ENCODE measurements at regions not wholly inside any gene's neighbourhood (a gene's known extent, or its start where the extent isn't known, plus 50 kb on each side); places are given as distances from the start of the nearest gene placed in this dataset.

DNA sequence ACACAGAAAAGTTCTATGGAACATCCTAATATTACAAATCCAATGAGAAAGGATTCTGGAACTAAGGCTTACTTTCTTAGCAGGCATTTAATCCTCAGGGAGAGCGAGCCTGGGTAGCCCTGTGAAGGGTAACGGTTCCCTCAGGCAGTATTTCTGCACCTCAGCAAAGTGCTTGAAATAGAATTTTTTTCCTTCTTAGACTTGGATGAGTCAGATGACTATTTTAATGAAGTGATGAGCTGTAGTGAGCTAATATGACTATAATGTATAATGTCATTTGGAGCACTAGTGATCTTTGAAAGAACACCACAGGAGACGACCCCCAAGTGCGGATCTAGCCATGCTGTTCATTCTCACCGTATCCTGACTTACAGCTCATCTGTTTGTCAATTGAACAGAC is 493.0 kb upstream of the FAM241A start:
- no peak overlapping the region for H3K4me3 Mint-ChIP-seq (ENCODE audit: unreplicated experiment)
- no peaks in the 10 kb centered on the region for H3K36me3 Mint-ChIP-seq (ENCODE audit: low read depth)
- TF ChIP-seq, protein P1, sequence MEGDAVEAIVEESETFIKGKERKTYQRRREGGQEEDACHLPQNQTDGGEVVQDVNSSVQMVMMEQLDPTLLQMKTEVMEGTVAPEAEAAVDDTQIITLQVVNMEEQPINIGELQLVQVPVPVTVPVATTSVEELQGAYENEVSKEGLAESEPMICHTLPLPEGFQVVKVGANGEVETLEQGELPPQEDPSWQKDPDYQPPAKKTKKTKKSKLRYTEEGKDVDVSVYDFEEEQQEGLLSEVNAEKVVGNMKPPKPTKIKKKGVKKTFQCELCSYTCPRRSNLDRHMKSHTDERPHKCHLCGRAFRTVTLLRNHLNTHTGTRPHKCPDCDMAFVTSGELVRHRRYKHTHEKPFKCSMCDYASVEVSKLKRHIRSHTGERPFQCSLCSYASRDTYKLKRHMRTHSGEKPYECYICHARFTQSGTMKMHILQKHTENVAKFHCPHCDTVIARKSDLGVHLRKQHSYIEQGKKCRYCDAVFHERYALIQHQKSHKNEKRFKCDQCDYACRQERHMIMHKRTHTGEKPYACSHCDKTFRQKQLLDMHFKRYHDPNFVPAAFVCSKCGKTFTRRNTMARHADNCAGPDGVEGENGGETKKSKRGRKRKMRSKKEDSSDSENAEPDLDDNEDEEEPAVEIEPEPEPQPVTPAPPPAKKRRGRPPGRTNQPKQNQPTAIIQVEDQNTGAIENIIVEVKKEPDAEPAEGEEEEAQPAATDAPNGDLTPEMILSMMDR (IDR thresholded peaks at IDR 0.05), result no peak
- no peak overlapping the region for H3K27ac Mint-ChIP-seq (ENCODE audit: unreplicated experiment)
- H3K27me3 Mint-ChIP-seq (ENCODE audit: low read depth), result peaks cover 34% of the 10 kb centered on the region
- no peaks in the 10 kb centered on the region for H3K4me1 Mint-ChIP-seq (ENCODE audit: low read depth)
- no peak for DNase-seq (ENCODE audit: low spot score)
- H3K9me3 Mint-ChIP-seq (ENCODE audit: low read depth), result no peaks in the 10 kb centered on the region

- Mint-ChIP-seq H3K27ac (ENCODE audit: unreplicated experiment) (no peak overlapping the region), H3K27me3 (ENCODE audit: low read depth) (peaks cover 35% of the 10 kb centered on the region), H3K9me3 (ENCODE audit: low read depth) (no peaks in the 10 kb centered on the region), H3K4me3 (ENCODE audit: unreplicated experiment) (no peak overlapping the region), H3K4me1 (ENCODE audit: low read depth) (no peaks in the 10 kb centered on the region), H3K36me3 (ENCODE audit: low read depth) (no peaks in the 10 kb centered on the region)
- TF ChIP-seq, protein P1 (IDR thresholded peaks at IDR 0.05), result no peak
- no peak for DNase-seq (ENCODE audit: low spot score)
Measured at GRCh38 chr4:111652986-111653385, 492.3 kb upstream of the FAM241A start.

GRCh38 chr4:111662496-111662895 is 482.8 kb upstream of the FAM241A start:
- H3K4me3 Mint-ChIP-seq (ENCODE audit: unreplicated experiment), result no peak overlapping the region
- peaks cover 7% of the 10 kb centered on the region for H3K27me3 Mint-ChIP-seq (ENCODE audit: low read depth)
- no peak for DNase-seq (ENCODE audit: low spot score)
- H3K9me3 Mint-ChIP-seq (ENCODE audit: low read depth), result no peaks in the 10 kb centered on the region
- no peaks in the 10 kb centered on the region for H3K36me3 Mint-ChIP-seq (ENCODE audit: low read depth)
- H3K27ac Mint-ChIP-seq (ENCODE audit: unreplicated experiment), result no peak overlapping the region
- TF ChIP-seq, protein P1 (IDR thresholded peaks at IDR 0.05), result no peak
- H3K4me1 Mint-ChIP-seq (ENCODE audit: low read depth), result no peaks in the 10 kb centered on the region

- H3K27me3 Mint-ChIP-seq (ENCODE audit: low read depth), result peaks cover 9% of the 10 kb centered on the region
- TF ChIP-seq, protein P1 (IDR thresholded peaks at IDR 0.05), result no peak
- DNase-seq (ENCODE audit: low spot score), result no peak
- no peaks in the 10 kb centered on the region for H3K36me3 Mint-ChIP-seq (ENCODE audit: low read depth)
- no peaks in the 10 kb centered on the region for H3K4me1 Mint-ChIP-seq (ENCODE audit: low read depth)
- no peak overlapping the region for H3K4me3 Mint-ChIP-seq (ENCODE audit: unreplicated experiment)
- no peaks in the 10 kb centered on the region for H3K9me3 Mint-ChIP-seq (ENCODE audit: low read depth)
- H3K27ac Mint-ChIP-seq (ENCODE audit: unreplicated experiment), result no peak overlapping the region
Measured at GRCh38 chr4:111664308-111664945, 480.8 kb upstream of the FAM241A start.

- TF ChIP-seq, protein P1 (IDR thresholded peaks at IDR 0.05), result no peak
- Mint-ChIP-seq H3K27me3 (ENCODE audit: low read depth) (peaks cover 7% of the 10 kb centered on the region), H3K9me3 (ENCODE audit: low read depth) (no peaks in the 10 kb centered on the region), H3K36me3 (ENCODE audit: low read depth) (no peaks in the 10 kb centered on the region), H3K4me1 (ENCODE audit: low read depth) (no peaks in the 10 kb centered on the region), H3K4me3 (ENCODE audit: unreplicated experiment) (no peak overlapping the region), H3K27ac (ENCODE audit: unreplicated experiment) (no peak overlapping the region)
- DNase-seq (ENCODE audit: low spot score), result no peak
Measured at GRCh38 chr4:111666826-111667360, 478.4 kb upstream of the FAM241A start.
